ENCODE measurements at regions not wholly inside any gene's neighbourhood (a gene's known extent, or its start where the extent isn't known, plus 50 kb on each side); places are given as distances from the start of the nearest gene placed in this dataset.
"Not testable (repeated sequence)": the region's sequence is repeated elsewhere in the genome, so short reads cannot be mapped to it uniquely, and the experiment has no call there.

DNA sequence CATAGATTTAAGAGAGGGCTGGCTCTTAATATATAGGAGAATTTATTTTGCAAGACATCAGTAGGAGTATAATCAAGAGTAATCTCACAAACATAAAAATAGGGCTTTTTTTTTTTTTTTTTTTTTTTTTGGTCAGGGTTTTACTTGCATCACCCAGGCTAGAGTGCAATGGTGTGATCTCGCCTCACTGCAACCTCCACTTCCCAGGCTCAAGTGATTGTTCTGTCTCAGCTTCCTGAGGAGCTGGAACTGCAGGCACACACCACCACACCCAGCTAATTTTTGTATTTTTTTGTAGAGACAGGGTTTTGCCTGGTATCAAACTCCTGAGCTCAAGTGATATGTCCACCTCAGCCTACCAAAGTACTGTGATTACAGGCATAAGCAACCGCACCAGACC, 535.3 kb downstream of the CCSER2 start:
- Histone ChIP-seq H3K4me3 (ENCODE audit: low read length) (no peak overlapping the region), H3K36me3 (ENCODE audit: insufficient read depth, low read length) (no peaks in the 10 kb centered on the region), H3K4me1 (ENCODE audit: insufficient read depth, low read length) (no peaks in the 10 kb centered on the region), H3K27me3 (ENCODE audit: insufficient read depth, low read length) (no peaks in the 10 kb centered on the region), H2AFZ (ENCODE audit: low read depth, low read length) (no peak overlapping the region), H3K9me3 (ENCODE audit: low read length) (no peaks in the 10 kb centered on the region)

DNA sequence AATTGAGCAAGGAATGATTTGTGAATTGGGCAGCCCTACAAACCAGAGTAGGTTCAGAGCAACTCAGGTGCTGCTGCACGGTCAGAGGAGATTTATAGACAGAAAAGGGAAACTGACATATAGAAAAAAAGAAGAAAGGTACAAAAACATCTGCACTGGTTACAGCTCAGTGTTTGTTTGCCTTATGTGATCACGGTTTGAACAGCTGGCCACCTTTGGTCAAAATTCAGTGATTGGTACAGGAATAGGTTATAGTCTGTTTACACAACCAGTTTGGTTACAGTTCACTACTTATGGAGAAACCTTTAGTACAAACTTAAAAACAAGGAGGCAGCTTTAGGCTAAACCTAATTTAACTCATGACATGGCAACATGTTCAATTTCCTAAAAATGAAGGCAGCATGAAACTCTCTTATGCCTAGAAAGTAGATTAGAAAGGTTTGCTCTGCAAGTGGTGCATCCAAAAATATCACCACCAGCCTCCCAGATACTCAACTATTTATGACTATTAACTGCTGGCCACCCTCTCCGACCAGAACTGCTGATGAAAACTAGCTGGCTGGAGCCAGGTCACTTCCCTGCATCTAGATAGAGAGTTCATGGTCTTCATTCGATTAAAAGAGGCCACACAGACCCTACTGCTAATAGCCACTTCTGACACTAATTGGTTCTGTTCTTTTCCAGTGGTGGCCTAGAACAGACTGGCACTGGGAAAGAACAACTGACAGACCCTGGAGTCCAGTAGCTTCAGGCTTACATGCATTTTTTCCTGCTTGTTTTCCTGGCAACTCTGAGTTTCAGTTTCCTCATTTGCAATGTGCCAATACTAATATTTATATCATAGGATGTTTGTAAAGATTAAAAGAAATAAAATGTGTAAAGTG, 548.0 kb downstream of the CCSER2 start:
- Histone ChIP-seq H3K36me3 (ENCODE audit: insufficient read depth, low read length) (no peaks in the 10 kb centered on the region), H2AFZ (ENCODE audit: low read depth, low read length) (no peak overlapping the region), H3K4me1 (ENCODE audit: insufficient read depth, low read length) (no peaks in the 10 kb centered on the region), H3K27me3 (ENCODE audit: insufficient read depth, low read length) (no peaks in the 10 kb centered on the region), H3K4me3 (ENCODE audit: low read length) (no peak overlapping the region), H3K9me3 (ENCODE audit: low read length) (no peaks in the 10 kb centered on the region)

DNA sequence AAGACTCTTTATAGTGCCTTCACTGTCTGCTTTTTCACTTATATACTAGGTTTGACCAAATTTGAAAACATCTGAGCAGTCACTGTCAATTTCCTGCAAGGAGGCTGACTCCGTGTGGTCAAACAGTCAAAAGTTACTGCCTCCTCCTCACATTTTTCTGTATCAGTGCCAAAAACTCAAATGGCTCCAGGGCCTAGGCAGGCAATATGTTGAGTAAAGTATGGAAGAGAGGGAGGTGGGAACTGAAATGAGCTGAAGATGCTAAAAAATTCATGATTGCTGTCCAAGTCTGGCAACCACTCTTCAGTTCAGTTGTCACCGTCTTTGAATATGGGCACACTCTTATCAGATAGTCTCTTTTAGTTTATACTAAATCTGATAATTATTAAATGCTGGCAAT, 551.6 kb downstream of the CCSER2 start:
- no peaks in the 10 kb centered on the region for H3K9me3 ChIP-seq (ENCODE audit: low read length)
- no peak overlapping the region for H2AFZ ChIP-seq (ENCODE audit: low read depth, low read length)
- H3K36me3 ChIP-seq (ENCODE audit: insufficient read depth, low read length), result no peaks in the 10 kb centered on the region
- no peak overlapping the region for H3K4me3 ChIP-seq (ENCODE audit: low read length)
- H3K27me3 ChIP-seq (ENCODE audit: insufficient read depth, low read length), result no peaks in the 10 kb centered on the region
- no peaks in the 10 kb centered on the region for H3K4me1 ChIP-seq (ENCODE audit: insufficient read depth, low read length)

DNA sequence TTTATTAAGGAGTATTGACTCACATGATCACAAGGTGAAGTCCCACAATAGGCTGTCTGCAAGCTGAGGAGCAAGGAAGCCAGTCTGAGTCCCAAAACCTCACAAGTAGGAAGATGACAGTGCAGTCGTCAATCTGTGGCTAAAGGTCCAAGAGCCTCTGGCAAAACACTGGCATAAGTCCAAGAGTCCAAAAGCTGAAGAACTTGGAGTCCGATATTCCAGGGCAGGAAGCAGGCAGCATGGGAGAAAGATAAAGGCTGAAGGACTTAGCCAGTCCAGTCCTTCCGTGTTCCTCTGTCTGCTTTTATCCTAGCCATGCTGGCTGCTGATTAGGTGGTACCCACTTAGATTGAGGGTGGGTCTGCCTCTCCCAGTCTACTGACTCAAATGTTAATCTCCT, 553.3 kb downstream of the CCSER2 start:
- not testable (repeated sequence) for H3K4me3 ChIP-seq (ENCODE audit: low read length); H3K4me1 ChIP-seq (ENCODE audit: insufficient read depth, low read length); H2AFZ ChIP-seq (ENCODE audit: low read depth, low read length); H3K36me3 ChIP-seq (ENCODE audit: insufficient read depth, low read length); H3K9me3 ChIP-seq (ENCODE audit: low read length); H3K27me3 ChIP-seq (ENCODE audit: insufficient read depth, low read length)

DNA sequence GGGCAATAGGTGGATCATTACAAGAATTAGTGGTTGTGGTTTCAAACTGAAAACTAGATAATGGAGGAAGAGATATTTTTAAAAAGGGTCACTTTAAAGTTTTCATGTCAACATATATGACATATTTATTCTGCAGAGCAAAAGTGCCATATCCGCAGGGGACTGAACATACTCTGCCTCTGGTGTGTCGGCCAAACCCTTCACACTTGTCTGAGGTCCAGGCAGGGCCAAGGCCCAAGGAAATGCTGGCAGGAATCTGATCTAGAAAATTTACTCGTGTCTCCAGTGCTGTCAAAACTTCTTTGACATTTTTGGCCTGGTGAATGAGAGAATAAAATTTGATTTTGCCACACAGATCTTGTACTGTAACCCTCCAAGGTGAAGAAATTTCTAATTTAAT, 562.3 kb downstream of the CCSER2 start:
- no peaks in the 10 kb centered on the region for H3K27me3 ChIP-seq (ENCODE audit: insufficient read depth, low read length)
- no peak overlapping the region for H2AFZ ChIP-seq (ENCODE audit: low read depth, low read length)
- H3K9me3 ChIP-seq (ENCODE audit: low read length), result no peaks in the 10 kb centered on the region
- H3K36me3 ChIP-seq (ENCODE audit: insufficient read depth, low read length), result no peaks in the 10 kb centered on the region
- H3K4me3 ChIP-seq (ENCODE audit: low read length), result no peak overlapping the region
- no peaks in the 10 kb centered on the region for H3K4me1 ChIP-seq (ENCODE audit: insufficient read depth, low read length)

DNA sequence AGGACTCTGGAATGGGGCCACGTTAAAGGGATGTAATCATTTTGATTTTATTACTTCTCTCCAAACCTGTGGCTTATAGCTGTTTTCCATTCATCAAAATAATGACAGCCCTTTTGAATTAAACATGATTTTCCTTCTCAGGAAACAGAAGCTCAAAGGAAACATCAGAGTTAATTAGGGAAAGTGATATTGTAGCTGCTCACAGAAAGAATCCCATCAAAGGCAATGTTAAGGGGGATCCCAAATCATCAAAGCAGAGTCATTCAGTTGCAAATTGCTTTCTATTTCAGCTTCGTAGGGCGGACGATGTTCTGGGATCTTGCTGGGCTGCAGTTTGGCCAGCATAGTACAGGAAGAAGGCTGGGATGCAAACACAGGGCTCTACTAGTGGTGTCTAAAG, 563.2 kb downstream of the CCSER2 start:
- Histone ChIP-seq H3K36me3 (ENCODE audit: insufficient read depth, low read length) (no peaks in the 10 kb centered on the region), H3K4me1 (ENCODE audit: insufficient read depth, low read length) (no peaks in the 10 kb centered on the region), H3K9me3 (ENCODE audit: low read length) (no peaks in the 10 kb centered on the region), H2AFZ (ENCODE audit: low read depth, low read length) (no peak overlapping the region), H3K27me3 (ENCODE audit: insufficient read depth, low read length) (no peaks in the 10 kb centered on the region), H3K4me3 (ENCODE audit: low read length) (no peak overlapping the region)

DNA sequence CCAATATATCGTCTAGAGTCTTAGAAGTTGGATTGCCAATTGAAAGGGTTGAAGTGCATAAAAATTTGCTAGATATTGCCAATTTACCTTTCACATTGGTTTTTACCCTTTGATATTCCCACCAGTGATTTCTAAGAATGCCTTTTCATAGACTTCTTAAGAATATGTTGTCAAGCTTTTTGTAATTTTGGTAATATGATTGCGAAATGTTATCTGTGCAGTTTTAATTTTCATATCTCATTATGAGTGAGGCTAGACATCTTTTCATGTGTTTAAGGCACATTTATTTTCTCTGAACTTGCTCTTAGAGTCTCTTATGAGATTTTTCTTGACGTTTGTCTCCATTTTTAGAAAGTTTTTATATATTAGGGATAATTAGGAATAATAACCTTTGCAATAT, 567.2 kb downstream of the CCSER2 start:
- Histone ChIP-seq H2AFZ (ENCODE audit: low read depth, low read length) (no peak overlapping the region), H3K4me1 (ENCODE audit: insufficient read depth, low read length) (no peaks in the 10 kb centered on the region), H3K36me3 (ENCODE audit: insufficient read depth, low read length) (no peaks in the 10 kb centered on the region), H3K9me3 (ENCODE audit: low read length) (no peaks in the 10 kb centered on the region), H3K27me3 (ENCODE audit: insufficient read depth, low read length) (no peaks in the 10 kb centered on the region), H3K4me3 (ENCODE audit: low read length) (no peak overlapping the region)

DNA sequence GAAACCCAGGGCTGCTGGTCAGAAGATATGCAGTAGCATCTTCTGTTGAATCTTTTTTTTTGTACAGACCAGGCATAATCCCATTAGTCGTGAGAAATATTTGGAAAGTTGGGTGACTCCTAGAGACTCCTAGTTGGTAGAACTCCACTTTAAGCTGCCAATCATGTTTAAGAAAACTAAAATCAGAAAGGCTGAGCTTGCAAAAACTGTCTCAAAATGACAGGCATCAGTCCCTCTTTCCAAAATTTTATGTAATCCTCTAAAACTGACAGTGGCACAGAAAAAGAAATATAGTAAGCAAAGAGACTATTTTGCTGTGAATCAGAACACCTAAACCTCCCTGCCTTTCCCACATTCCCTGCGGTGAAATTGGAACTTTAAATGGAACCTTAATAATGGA, 568.5 kb downstream of the CCSER2 start:
- Histone ChIP-seq H2AFZ (ENCODE audit: low read depth, low read length) (no peak overlapping the region), H3K9me3 (ENCODE audit: low read length) (no peaks in the 10 kb centered on the region), H3K36me3 (ENCODE audit: insufficient read depth, low read length) (no peaks in the 10 kb centered on the region), H3K27me3 (ENCODE audit: insufficient read depth, low read length) (no peaks in the 10 kb centered on the region), H3K4me3 (ENCODE audit: low read length) (no peak overlapping the region), H3K4me1 (ENCODE audit: insufficient read depth, low read length) (no peaks in the 10 kb centered on the region)

DNA sequence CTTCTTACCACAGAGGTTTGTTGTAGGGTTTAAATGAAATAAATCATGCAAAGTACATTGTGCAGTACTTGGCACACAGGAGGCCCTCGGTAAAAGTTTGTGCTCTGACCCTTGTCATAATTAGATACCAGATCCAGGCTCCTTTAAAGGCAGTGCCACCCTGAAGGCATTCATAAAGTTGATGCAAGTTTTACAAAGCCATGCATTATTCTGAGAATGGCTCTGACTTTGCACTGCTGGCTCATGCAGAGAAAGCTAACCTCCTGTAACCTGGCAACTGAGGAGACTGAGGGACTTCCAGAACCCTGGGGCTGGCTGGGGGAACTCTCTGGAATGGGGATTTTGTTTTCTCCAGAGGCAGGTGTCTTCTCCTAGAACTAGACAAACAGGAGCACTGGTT, 570.9 kb downstream of the CCSER2 start:
- Histone ChIP-seq H3K4me1 (ENCODE audit: insufficient read depth, low read length) (no peaks in the 10 kb centered on the region), H3K36me3 (ENCODE audit: insufficient read depth, low read length) (no peaks in the 10 kb centered on the region), H2AFZ (ENCODE audit: low read depth, low read length) (no peak overlapping the region), H3K9me3 (ENCODE audit: low read length) (no peaks in the 10 kb centered on the region), H3K27me3 (ENCODE audit: insufficient read depth, low read length) (no peaks in the 10 kb centered on the region), H3K4me3 (ENCODE audit: low read length) (no peak overlapping the region)

DNA sequence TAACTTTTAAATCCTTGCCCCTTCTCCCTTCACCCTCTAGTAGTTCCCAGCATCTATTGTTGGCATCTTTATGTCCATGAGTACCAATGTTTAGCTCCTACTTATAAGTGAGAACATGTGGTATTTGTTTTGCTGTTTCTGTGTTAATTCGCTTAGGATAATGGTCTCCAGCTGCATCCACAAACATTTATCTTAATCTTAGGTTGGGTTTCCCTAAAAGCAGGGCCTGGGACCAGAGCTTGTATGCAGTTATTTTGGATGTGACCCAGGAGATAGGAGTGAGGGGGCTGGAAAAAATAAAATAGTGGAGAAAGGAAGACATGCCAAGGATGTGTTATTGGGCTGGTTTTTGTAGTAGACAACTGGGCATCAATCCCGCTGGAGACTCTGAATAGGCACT, 571.8 kb downstream of the CCSER2 start:
- Histone ChIP-seq H3K36me3 (ENCODE audit: insufficient read depth, low read length) (no peaks in the 10 kb centered on the region), H2AFZ (ENCODE audit: low read depth, low read length) (no peak overlapping the region), H3K9me3 (ENCODE audit: low read length) (no peaks in the 10 kb centered on the region), H3K27me3 (ENCODE audit: insufficient read depth, low read length) (no peaks in the 10 kb centered on the region), H3K4me1 (ENCODE audit: insufficient read depth, low read length) (no peaks in the 10 kb centered on the region), H3K4me3 (ENCODE audit: low read length) (no peak overlapping the region)

DNA sequence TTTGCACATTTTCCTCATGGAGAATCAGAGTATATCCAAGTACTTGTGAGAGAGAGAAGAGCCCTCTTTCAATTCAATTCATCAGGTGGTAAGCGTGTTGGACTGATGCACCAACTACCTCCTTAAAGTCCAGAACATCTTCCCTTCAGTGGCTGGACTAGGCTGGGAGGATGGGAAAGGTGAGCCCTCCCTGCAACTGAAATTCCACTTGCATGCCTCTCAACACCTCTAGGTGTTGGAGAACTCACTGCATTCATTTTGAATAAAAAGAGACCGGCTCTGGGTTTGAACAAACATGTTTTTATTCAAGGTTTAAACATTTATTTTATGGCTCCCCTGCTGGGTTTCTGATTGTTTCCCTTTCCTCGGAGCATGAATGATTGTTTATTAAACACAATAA, 573.5 kb downstream of the CCSER2 start:
- no peaks in the 10 kb centered on the region for H3K27me3 ChIP-seq (ENCODE audit: insufficient read depth, low read length)
- no peaks in the 10 kb centered on the region for H3K9me3 ChIP-seq (ENCODE audit: low read length)
- H3K4me3 ChIP-seq (ENCODE audit: low read length), result no peak overlapping the region
- no peak overlapping the region for H2AFZ ChIP-seq (ENCODE audit: low read depth, low read length)
- no peaks in the 10 kb centered on the region for H3K36me3 ChIP-seq (ENCODE audit: insufficient read depth, low read length)
- no peaks in the 10 kb centered on the region for H3K4me1 ChIP-seq (ENCODE audit: insufficient read depth, low read length)

DNA sequence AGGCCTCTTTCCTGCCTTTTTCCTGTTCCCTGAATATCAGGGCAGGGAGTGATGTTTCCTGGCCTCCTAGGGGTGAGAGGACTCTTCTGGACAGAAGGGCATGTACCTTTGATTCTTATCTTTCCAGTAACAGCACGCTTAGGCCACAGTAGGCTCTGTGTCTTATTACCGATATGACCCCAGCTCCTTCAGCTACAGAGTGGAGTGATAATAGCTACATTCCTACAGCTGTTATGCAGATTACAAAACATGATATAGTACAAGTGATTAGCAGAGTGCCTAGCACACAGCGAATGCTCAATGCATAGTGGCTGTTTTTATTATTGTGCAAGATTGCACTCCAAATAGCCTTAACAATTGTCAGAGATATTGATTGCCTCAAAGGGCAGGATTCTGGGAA, 574.2 kb downstream of the CCSER2 start:
- no peak overlapping the region for H2AFZ ChIP-seq (ENCODE audit: low read depth, low read length)
- no peaks in the 10 kb centered on the region for H3K36me3 ChIP-seq (ENCODE audit: insufficient read depth, low read length)
- no peaks in the 10 kb centered on the region for H3K4me1 ChIP-seq (ENCODE audit: insufficient read depth, low read length)
- no peak overlapping the region for H3K4me3 ChIP-seq (ENCODE audit: low read length)
- H3K9me3 ChIP-seq (ENCODE audit: low read length), result no peaks in the 10 kb centered on the region
- no peaks in the 10 kb centered on the region for H3K27me3 ChIP-seq (ENCODE audit: insufficient read depth, low read length)

DNA sequence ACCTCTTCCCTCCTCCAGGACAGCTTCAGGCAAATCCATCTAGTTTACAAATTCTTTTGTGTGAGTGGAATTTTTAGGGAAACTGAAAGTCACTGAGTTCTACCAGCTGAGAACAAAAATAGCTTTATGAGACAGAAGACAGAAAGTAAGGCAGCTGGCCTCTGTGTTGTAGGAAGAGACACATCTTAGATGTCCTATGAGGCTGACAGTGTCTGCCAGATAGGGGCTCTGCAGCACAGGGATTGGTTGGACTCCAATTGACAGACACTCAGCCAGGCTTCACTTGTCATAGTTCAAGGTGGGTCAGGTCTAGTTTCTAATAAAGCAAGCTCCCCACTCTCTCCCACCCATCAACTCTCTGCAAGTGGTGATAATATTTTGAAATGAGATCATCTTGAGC, 574.9 kb downstream of the CCSER2 start:
- H2AFZ ChIP-seq (ENCODE audit: low read depth, low read length), result no peak overlapping the region
- H3K4me3 ChIP-seq (ENCODE audit: low read length), result no peak overlapping the region
- H3K4me1 ChIP-seq (ENCODE audit: insufficient read depth, low read length), result no peaks in the 10 kb centered on the region
- no peaks in the 10 kb centered on the region for H3K36me3 ChIP-seq (ENCODE audit: insufficient read depth, low read length)
- H3K9me3 ChIP-seq (ENCODE audit: low read length), result no peaks in the 10 kb centered on the region
- H3K27me3 ChIP-seq (ENCODE audit: insufficient read depth, low read length), result no peaks in the 10 kb centered on the region

DNA sequence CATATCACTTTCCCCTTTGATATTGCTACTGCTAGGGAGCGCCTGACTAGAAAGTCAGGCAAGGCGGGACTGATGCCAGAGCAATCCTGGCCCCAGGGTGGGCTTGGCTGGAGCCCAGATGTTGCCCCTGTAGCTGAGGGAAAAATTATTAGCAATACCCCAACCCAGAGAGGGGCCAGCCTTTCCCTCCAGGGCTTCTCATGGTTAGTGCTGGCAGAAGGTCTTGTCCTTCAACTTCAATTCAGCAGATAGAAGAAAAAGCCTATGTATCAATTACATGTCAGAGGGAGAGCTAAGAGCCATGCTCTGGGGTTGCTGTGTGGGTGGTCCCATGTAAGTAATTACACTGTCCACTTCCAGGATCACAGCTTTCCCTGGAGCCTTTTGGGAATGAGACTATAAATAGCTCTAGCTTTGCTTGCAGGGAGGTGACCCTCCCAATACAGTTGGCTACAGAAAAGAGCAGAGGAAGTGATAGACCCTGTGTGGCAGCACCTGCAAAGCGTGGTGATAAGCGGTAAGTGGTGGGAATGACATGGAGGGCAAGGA, 579.1 kb downstream of the CCSER2 start:
- Histone ChIP-seq H3K9me3 (ENCODE audit: low read length) (no peaks in the 10 kb centered on the region), H3K4me1 (ENCODE audit: insufficient read depth, low read length) (no peaks in the 10 kb centered on the region), H2AFZ (ENCODE audit: low read depth, low read length) (no peak overlapping the region), H3K4me3 (ENCODE audit: low read length) (no peak overlapping the region), H3K36me3 (ENCODE audit: insufficient read depth, low read length) (no peaks in the 10 kb centered on the region), H3K27me3 (ENCODE audit: insufficient read depth, low read length) (no peaks in the 10 kb centered on the region)
